DND-41 (cell line): ENCODE measurements at regions not wholly inside any gene's neighbourhood (a gene's known extent, or its start where the extent isn't known, plus 50 kb on each side); places are given as distances from the start of the nearest gene placed in this dataset.

Source experiments
- CTCF ChIP-seq: IDR thresholded peaks from 2 replicates; pipeline ENCODE4 v1.5.1; 2012; ENCODE audit warnings: borderline replicate concordance, low read length, moderate library complexity, mild to moderate bottlenecking; ENCODE audit not compliant: poor library complexity, severe bottlenecking; ENCODE audit errors: extremely low read depth
- EZH2 ChIP-seq: IDR thresholded peaks from 3 replicates; pipeline ENCODE4 v1.6.1; 2012; ENCODE audit warnings: borderline replicate concordance, low read depth, mild to moderate bottlenecking, moderate library complexity, low read length, inconsistent platforms; ENCODE audit not compliant: severe bottlenecking

GRCh38 chr12:102755266-102755665, 161.8 kb downstream of the PAH start:
- no peak for TF ChIP-seq EZH2
- no peak for TF ChIP-seq CTCF
